ENCODE measurements at regions not wholly inside any gene's neighbourhood (a gene's known extent, or its start where the extent isn't known, plus 50 kb on each side); places are given as distances from the start of the nearest gene placed in this dataset.
"Not testable (repeated sequence)": the region's sequence is repeated elsewhere in the genome, so short reads cannot be mapped to it uniquely, and the experiment has no call there.

DNA sequence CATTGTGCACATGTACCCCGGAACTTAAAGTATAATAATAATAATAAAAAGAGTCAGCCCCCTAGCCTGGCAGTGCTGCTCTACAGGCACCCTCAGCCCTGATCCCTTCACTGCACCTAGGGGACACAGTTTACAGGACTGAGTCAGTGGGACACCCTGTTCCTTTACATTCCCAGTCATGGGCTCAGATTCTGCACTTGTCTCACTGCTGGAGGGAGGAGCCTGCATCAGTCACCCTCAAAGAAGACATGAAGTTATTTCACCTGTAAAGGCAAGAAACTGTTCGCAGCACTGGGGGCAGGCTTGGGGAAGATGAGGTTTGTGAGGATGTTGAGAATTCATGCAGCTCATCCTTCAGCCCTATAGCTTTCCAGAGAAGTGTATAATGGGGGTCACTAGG, 50.7 kb upstream of the VPREB1 start:
- Mint-ChIP-seq H3K4me3 (no peak overlapping the region), H3K36me3 (ENCODE audit: insufficient read depth in 2 of 2) (peaks cover 0 to 2% of the 10 kb centered on the region in 2 donors), H3K27ac (no peak overlapping the region), H3K4me1 (ENCODE audit: low read depth) (no peaks in the 10 kb centered on the region), H3K27me3 (ENCODE audit: low read depth) (peaks cover 36% of the 10 kb centered on the region), H3K9me3 (no peaks in the 10 kb centered on the region)
- ATAC-seq (replicated peaks in 1 of 2) (no peak), DNase-seq (no peak)

GRCh38 chr22:22193462-22193861, 51.1 kb upstream of the VPREB1 start:
- not testable (repeated sequence) for H3K36me3 Mint-ChIP-seq (ENCODE audit: insufficient read depth in 2 of 2); ATAC-seq (replicated peaks in 1 of 2); H3K4me3 Mint-ChIP-seq; H3K9me3 Mint-ChIP-seq; H3K4me1 Mint-ChIP-seq (ENCODE audit: low read depth); DNase-seq; H3K27ac Mint-ChIP-seq
- H3K27me3 Mint-ChIP-seq (ENCODE audit: low read depth) = peaks cover 36% of the 10 kb centered on the region

- not testable (repeated sequence) for H3K36me3 Mint-ChIP-seq (ENCODE audit: insufficient read depth in 2 of 2); H3K9me3 Mint-ChIP-seq; H3K27ac Mint-ChIP-seq; ATAC-seq (replicated peaks in 1 of 2); DNase-seq; H3K4me1 Mint-ChIP-seq (ENCODE audit: low read depth); H3K4me3 Mint-ChIP-seq
- H3K27me3 Mint-ChIP-seq (ENCODE audit: low read depth) = peaks cover 36% of the 10 kb centered on the region
Measured at GRCh38 chr22:22193006-22193405, 51.6 kb upstream of the VPREB1 start.

DNA sequence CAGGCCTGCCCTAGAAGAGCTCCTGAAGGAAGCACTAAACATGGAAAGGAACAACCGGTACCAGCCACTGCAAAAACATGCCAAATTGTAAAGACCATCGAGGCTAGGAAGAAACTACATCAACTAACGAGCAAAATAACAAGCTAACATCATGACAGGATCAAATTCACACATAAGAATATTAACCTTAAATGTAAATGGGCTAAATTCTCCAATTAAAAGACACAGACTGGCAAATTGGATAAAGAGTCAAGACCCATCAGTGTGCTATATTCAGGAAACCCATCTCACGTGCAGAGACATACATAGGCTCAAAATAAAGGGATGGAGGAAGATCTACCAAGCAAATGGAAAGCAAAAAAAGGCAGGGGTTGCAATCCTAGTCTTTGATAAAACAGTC, 54.8 kb upstream of the VPREB1 start:
- not testable (repeated sequence) for H3K4me1 Mint-ChIP-seq (ENCODE audit: low read depth); H3K4me3 Mint-ChIP-seq; ATAC-seq (replicated peaks in 1 of 2); DNase-seq; H3K9me3 Mint-ChIP-seq; H3K36me3 Mint-ChIP-seq (ENCODE audit: insufficient read depth in 2 of 2); H3K27ac Mint-ChIP-seq
- H3K27me3 Mint-ChIP-seq (ENCODE audit: low read depth) = peaks cover 34% of the 10 kb centered on the region

GRCh38 chr22:22187863-22188262, 56.7 kb upstream of the VPREB1 start:
- H3K36me3 Mint-ChIP-seq (ENCODE audit: insufficient read depth in 2 of 2); H3K27ac Mint-ChIP-seq; DNase-seq; ATAC-seq (replicated peaks in 1 of 2); H3K4me1 Mint-ChIP-seq (ENCODE audit: low read depth); H3K9me3 Mint-ChIP-seq; H3K4me3 Mint-ChIP-seq: not testable (repeated sequence)
- H3K27me3 Mint-ChIP-seq (ENCODE audit: low read depth) = peaks cover 43% of the 10 kb centered on the region

DNA sequence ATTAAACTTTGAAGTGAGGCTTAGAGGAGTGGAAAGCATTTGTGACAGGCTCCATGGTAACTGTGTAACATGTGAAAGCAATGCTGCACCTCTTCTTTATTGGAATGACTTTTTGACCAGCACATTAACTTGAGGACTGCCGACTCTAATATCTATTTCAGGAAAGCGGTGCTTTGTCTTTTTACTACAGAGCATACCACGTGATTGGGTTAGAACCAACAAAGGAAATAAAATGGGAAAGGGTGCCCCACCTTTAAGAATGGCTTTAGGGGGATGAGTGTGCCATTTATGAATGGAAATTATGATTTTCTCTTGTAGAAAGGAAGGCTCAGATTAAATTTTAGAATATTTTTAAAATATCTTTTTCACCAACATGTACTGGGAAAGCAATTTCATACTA, 57.3 kb upstream of the VPREB1 start:
- no peaks in the 10 kb centered on the region for H3K4me1 Mint-ChIP-seq (ENCODE audit: low read depth)
- no peak overlapping the region for H3K27ac Mint-ChIP-seq
- H3K9me3 Mint-ChIP-seq = no peaks in the 10 kb centered on the region
- H3K27me3 Mint-ChIP-seq (ENCODE audit: low read depth) = peaks cover 39% of the 10 kb centered on the region
- DNase-seq = no peak
- H3K4me3 Mint-ChIP-seq = no peak overlapping the region
- peaks cover 2 to 4% of the 10 kb centered on the region in 2 donors for H3K36me3 Mint-ChIP-seq (ENCODE audit: insufficient read depth in 2 of 2)
- ATAC-seq (replicated peaks in 1 of 2) = no peak

- DNase-seq (no peak), ATAC-seq (replicated peaks in 1 of 2) (no peak)
- Mint-ChIP-seq H3K27ac (no peak overlapping the region), H3K9me3 (no peaks in the 10 kb centered on the region), H3K4me1 (ENCODE audit: low read depth) (no peaks in the 10 kb centered on the region), H3K27me3 (ENCODE audit: low read depth) (peaks cover 38% of the 10 kb centered on the region), H3K4me3 (no peak overlapping the region), H3K36me3 (ENCODE audit: insufficient read depth in 2 of 2) (peaks cover 2 to 4% of the 10 kb centered on the region in 2 donors)
Measured at GRCh38 chr22:22185844-22186499, 58.6 kb upstream of the VPREB1 start.

DNA sequence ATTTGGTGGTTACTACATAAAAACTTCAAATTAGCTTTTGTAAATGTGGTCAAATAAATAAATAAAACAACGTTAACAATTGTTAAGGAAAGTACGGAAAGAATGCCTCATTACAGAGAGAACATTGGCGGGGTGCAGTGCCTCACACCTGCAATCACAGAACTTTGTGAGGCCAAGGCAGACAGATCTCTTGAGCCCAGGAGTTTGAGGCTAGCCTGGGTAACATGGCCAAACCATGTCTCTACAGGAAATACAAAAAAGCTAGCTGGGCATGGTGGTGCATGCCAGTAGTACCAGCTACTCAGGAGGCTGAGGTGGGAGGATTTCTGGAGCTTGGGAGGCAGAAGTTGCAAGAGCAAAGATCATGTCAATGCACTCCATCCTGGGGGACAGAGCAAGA, 59.4 kb upstream of the VPREB1 start:
- Mint-ChIP-seq H3K27me3 (ENCODE audit: low read depth) (peaks cover 33% of the 10 kb centered on the region), H3K36me3 (ENCODE audit: insufficient read depth in 2 of 2) (peaks cover 2 to 4% of the 10 kb centered on the region in 2 donors), H3K4me3 (no peak overlapping the region), H3K27ac (no peak overlapping the region), H3K4me1 (ENCODE audit: low read depth) (no peaks in the 10 kb centered on the region), H3K9me3 (no peaks in the 10 kb centered on the region)
- no peak for ATAC-seq (replicated peaks in 1 of 2)
- DNase-seq = no peak

- H3K4me1 Mint-ChIP-seq (ENCODE audit: low read depth) = peaks cover under 1% of the 10 kb centered on the region
- H3K27me3 Mint-ChIP-seq (ENCODE audit: low read depth) = peaks cover 27% of the 10 kb centered on the region
- DNase-seq = no peak
- H3K4me3 Mint-ChIP-seq = no peak overlapping the region
- H3K9me3 Mint-ChIP-seq = no peaks in the 10 kb centered on the region
- H3K27ac Mint-ChIP-seq = no peak overlapping the region
- H3K36me3 Mint-ChIP-seq (ENCODE audit: insufficient read depth in 2 of 2) = peaks cover 2 to 4% of the 10 kb centered on the region in 2 donors
- ATAC-seq (replicated peaks in 1 of 2) = no peak
Measured at GRCh38 chr22:22184277-22184807, 60.2 kb upstream of the VPREB1 start.

- H3K36me3 Mint-ChIP-seq (ENCODE audit: insufficient read depth in 2 of 2) = peaks cover 0 to 2% of the 10 kb centered on the region in 2 donors
- no peak for ATAC-seq (replicated peaks in 1 of 2)
Measured at GRCh38 chr22:22182990-22183264, 61.7 kb upstream of the VPREB1 start.

DNA sequence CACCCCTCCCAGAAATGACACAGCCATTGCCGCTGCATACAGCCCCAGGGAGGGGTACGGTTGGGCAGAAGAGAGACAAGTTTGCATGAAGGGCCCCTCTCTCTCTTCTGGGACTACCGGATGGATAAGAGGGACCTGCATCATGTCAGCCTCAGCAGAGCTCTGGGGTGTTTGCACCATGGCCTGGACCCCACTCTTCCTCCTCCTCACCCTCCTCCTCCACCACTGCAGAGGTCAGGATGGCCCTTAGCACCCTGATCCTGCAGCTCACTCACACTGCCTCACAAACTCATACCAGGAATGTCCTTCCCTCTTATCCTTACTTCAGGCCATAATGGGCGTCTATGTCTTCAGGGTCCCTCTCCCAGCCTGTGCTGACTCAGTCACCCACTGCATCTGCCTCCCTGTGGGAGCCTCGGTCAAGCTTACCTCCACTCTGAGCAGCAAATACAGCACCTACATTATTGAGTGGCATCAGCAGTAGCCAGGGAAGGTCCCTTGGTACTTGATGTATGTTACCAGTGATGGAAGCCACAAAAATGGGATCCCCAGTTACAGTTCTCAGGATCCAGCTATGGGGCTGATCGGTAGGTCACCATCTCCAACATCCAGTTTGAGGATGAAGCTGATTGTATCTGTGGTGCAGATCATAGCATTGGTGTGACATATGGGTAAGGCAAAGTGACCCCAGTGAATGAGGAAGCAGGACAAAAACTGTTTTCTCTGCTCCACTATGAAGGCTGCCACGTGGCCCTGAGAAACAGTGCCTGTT, 62.2 kb upstream of the VPREB1 start:
- Mint-ChIP-seq H3K4me3 (no peak overlapping the region), H3K27me3 (ENCODE audit: low read depth) (peaks cover 32% of the 10 kb centered on the region), H3K36me3 (ENCODE audit: insufficient read depth in 2 of 2) (peaks cover 0 to 2% of the 10 kb centered on the region in 2 donors), H3K9me3 (no peaks in the 10 kb centered on the region), H3K4me1 (ENCODE audit: low read depth) (peaks cover 6% of the 10 kb centered on the region), H3K27ac (no peak overlapping the region)
- DNase-seq (no peak), ATAC-seq (replicated peaks in 1 of 2) (no peak)

More at GRCh38 chr22:22182990-22183264, 61.7 kb upstream of the VPREB1 start:
- Mint-ChIP-seq H3K27me3 (ENCODE audit: low read depth) (peaks cover 32% of the 10 kb centered on the region), H3K4me1 (ENCODE audit: low read depth) (peaks cover 6% of the 10 kb centered on the region), H3K27ac (no peak overlapping the region), H3K9me3 (no peaks in the 10 kb centered on the region), H3K4me3 (no peak overlapping the region)
- no peak for DNase-seq

DNA sequence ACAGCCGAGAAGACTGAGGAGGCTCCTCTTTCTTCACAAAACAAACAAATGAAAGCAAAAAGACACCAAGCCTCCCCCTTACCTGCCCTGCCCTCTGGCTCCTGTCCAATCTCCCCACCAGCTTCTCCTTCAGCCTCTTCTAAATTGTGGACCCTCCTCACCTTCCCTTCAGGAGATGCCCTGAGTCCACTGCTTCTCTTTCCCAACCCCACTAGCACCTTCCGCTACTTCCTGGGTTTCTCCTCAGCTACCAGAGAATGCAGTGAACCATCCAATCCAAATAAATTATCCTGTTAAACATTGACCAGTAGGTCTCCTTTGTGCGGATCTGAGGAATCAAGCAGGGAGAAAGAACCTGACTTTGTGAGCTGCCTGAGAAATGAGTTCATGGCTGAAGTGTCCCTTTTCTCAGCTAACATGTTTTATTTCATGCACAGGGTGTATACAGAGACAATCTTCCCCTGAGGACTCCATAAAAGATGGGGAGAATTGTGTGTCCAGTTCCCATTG, 63.2 kb upstream of the VPREB1 start:
- Mint-ChIP-seq H3K27ac (no peak overlapping the region), H3K36me3 (ENCODE audit: insufficient read depth in 2 of 2) (no peaks in the 10 kb centered on the region), H3K4me3 (no peak overlapping the region), H3K27me3 (ENCODE audit: low read depth) (peaks cover 32% of the 10 kb centered on the region), H3K4me1 (ENCODE audit: low read depth) (peaks cover 6% of the 10 kb centered on the region), H3K9me3 (no peaks in the 10 kb centered on the region)
- DNase-seq (no peak), ATAC-seq (replicated peaks in 1 of 2) (no peak)

- peaks cover 6% of the 10 kb centered on the region for H3K4me1 Mint-ChIP-seq (ENCODE audit: low read depth)
- peaks cover 32% of the 10 kb centered on the region for H3K27me3 Mint-ChIP-seq (ENCODE audit: low read depth)
- no peaks in the 10 kb centered on the region for H3K36me3 Mint-ChIP-seq (ENCODE audit: insufficient read depth in 2 of 2)
- no peak for ATAC-seq (replicated peaks in 1 of 2)
- DNase-seq = no peak
- no peak overlapping the region for H3K4me3 Mint-ChIP-seq
- no peak overlapping the region for H3K27ac Mint-ChIP-seq
- H3K9me3 Mint-ChIP-seq = no peaks in the 10 kb centered on the region
Measured at GRCh38 chr22:22180738-22181285, 63.8 kb upstream of the VPREB1 start.
